ENCODE measurements at regions not wholly inside any gene's neighbourhood (a gene's known extent, or its start where the extent isn't known, plus 50 kb on each side); places are given as distances from the start of the nearest gene placed in this dataset.

DNA sequence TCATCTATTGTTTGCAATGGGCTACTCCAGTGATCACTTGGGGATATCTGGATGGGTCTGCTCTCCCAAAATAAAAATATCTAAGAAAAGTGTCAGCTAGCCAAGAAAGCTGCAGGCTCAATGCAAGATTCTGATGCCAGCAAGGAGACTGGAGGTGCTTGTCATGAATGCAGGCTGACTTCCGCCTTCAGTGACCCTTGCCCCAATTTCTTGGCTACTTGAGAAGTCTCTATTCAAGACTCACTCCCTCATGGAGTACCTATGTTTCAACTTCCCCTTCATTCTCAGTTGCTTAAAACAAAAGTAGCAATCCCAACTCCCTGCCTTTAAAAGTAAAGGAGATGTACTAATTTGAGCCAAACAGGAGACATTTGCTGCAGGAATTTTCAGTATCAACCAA lies 123.9 kb downstream of the GPR65 start:
- Histone ChIP-seq H3K9ac (ENCODE audit: insufficient read depth in 1 of 2, low read depth in 2 of 2, low read length in 2 of 2) (no peak overlapping the region), H4K20me1 (replicated peaks; ENCODE audit: control insufficient read depth, insufficient read depth, low read length) (no peaks in the 10 kb centered on the region), H3K27ac (ENCODE audit: extremely low read depth, low read depth, low read length) (no peak overlapping the region), H3K4me1 (replicated peaks in 1 of 2; ENCODE audit: control insufficient read depth in 2 of 2, insufficient read depth in 2 of 2, low read length in 2 of 2) (no peaks in the 10 kb centered on the region; a peak in 1 of 5 replicates), H3K9me3 (replicated peaks; ENCODE audit: control insufficient read depth, insufficient read depth, low read depth, low read length) (no peaks in the 10 kb centered on the region), H3K4me2 (ENCODE audit: insufficient read depth, low read length) (no peak overlapping the region), H3K36me3 (ENCODE audit: control insufficient read depth, insufficient read depth, low read length) (no peaks in the 10 kb centered on the region), H3K27me3 (ENCODE audit: control insufficient read depth in 2 of 2, insufficient read depth in 2 of 2, low read length in 2 of 2) (no peaks in the 10 kb centered on the region), H3K79me2 (ENCODE audit: control insufficient read depth, insufficient read depth, low read length) (no peaks in the 10 kb centered on the region), H3K9me1 (ENCODE audit: control insufficient read depth, insufficient read depth, low read length) (no peaks in the 10 kb centered on the region), H2AFZ (ENCODE audit: low read depth, low read length) (no peak overlapping the region), H3K4me3 (no peak overlapping the region)
- DNase-seq (ENCODE audit: extremely low read depth in 1 of 4, low spot score in 3 of 4) = no peak
- no TSS peak for BruUV-seq (replicated peaks)
- intact Hi-C loops (cut with micrococcal nuclease) = no loop called here
- 14% methylated on average over 1 of the region's 1 CpG for WGBS (ENCODE audit: insufficient coverage, low coverage, missing lambda C conversion rate)
- no peak for FAIRE-seq
- ChIA-PET CTCF (ENCODE audit: low intra/inter-chr PET ratio) (no interaction called here), POLR2A (no interaction called here)
- no peak for ATAC-seq
- TF ChIP-seq, protein P1, sequence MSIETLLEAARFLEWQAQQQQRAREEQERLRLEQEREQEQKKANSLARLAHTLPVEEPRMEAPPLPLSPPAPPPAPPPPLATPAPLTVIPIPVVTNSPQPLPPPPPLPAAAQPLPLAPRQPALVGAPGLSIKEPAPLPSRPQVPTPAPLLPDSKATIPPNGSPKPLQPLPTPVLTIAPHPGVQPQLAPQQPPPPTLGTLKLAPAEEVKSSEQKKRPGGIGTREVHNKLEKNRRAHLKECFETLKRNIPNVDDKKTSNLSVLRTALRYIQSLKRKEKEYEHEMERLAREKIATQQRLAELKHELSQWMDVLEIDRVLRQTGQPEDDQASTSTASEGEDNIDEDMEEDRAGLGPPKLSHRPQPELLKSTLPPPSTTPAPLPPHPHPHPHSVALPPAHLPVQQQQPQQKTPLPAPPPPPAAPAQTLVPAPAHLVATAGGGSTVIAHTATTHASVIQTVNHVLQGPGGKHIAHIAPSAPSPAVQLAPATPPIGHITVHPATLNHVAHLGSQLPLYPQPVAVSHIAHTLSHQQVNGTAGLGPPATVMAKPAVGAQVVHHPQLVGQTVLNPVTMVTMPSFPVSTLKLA (conservative IDR thresholded peaks at IDR 0.05) = no peak
- TF ChIP-seq GABPA (tag; conservative IDR thresholded peaks at IDR 0.05; ENCODE audit: low read depth) (no peak), ETS2 (tag; IDR thresholded peaks at IDR 0.05; ENCODE audit: borderline replicate concordance, poor library complexity, severe bottlenecking) (no peak), SMAD3 (CRISPR knock-in tag; conservative IDR thresholded peaks at IDR 0.05) (no peak), CREM (IDR thresholded peaks at IDR 0.05; ENCODE audit: low read depth) (no peak), PRPF4 (IDR thresholded peaks at IDR 0.05; ENCODE audit: insufficient read depth, low read depth, low read length, poor library complexity, severe bottlenecking) (no peak), FOXK1 (CRISPR knock-in tag; IDR thresholded peaks at IDR 0.05; ENCODE audit: borderline replicate concordance) (no peak), JUND (IDR thresholded peaks at IDR 0.05; ENCODE audit: borderline replicate concordance, low read depth, low read length) (no peak), JUND (tag; IDR thresholded peaks at IDR 0.05; ENCODE audit: borderline replicate concordance, low read depth, low read length) (no peak), DIDO1 (tag; IDR thresholded peaks at IDR 0.05; ENCODE audit: low read depth) (no peak), JUNB (CRISPR knock-in tag; conservative IDR thresholded peaks at IDR 0.05) (no peak), MYNN (IDR thresholded peaks at IDR 0.05) (no peak), MYNN (CRISPR knock-in tag; IDR thresholded peaks at IDR 0.05) (no peak)
- TF ChIP-seq, protein P2, sequence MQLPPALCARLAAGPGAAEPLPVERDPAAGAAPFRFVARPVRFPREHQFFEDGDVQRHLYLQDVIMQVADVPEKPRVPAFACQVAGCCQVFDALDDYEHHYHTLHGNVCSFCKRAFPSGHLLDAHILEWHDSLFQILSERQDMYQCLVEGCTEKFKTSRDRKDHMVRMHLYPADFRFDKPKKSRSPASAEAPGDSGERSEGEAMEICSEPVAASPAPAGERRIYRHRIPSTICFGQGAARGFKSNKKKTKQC (CRISPR knock-in tag; IDR thresholded peaks at IDR 0.05) = no peak
- TF ChIP-seq, protein P3, sequence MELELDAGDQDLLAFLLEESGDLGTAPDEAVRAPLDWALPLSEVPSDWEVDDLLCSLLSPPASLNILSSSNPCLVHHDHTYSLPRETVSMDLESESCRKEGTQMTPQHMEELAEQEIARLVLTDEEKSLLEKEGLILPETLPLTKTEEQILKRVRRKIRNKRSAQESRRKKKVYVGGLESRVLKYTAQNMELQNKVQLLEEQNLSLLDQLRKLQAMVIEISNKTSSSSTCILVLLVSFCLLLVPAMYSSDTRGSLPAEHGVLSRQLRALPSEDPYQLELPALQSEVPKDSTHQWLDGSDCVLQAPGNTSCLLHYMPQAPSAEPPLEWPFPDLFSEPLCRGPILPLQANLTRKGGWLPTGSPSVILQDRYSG (tag; conservative IDR thresholded peaks at IDR 0.05; ENCODE audit: low read depth) = no peak
- TF ChIP-seq, protein P4, sequence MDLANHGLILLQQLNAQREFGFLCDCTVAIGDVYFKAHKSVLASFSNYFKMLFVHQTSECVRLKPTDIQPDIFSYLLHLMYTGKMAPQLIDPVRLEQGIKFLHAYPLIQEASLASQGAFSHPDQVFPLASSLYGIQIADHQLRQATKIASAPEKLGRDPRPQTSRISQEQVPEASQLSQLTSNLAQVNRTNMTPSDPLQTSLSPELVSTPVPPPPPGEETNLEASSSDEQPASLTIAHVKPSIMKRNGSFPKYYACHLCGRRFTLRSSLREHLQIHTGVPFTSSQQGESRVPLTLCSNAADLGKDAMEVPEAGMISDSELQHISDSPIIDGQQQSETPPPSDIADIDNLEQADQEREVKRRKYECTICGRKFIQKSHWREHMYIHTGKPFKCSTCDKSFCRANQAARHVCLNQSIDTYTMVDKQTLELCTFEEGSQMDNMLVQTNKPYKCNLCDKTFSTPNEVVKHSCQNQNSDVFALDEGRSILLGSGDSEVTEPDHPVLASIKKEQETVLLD (IDR thresholded peaks at IDR 0.05) = no peak
- in situ Hi-C loops (cut with MboI) = no loop called here
